ENCODE measurements at regions not wholly inside any gene's neighbourhood (a gene's known extent, or its start where the extent isn't known, plus 50 kb on each side); places are given as distances from the start of the nearest gene placed in this dataset.

DNA sequence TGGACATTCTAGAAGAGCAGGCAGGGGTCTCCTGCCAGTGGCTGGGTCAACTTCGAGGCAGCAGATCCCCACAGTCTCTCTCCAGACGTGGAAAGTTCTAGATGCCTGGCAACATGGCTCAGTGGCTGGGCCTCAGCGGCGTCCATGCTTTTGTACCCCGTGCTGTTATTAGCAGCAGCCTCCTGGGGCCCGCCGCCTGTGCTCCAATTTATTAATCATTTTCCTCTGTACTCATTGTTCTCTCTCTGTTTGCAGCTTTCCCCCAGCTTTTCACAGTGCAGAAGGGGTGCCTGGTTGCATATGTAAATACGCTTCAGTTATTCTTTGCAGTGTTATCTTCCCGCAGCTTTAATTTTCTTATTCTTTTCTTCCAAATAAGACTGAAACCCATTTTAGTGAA is 515.1 kb downstream of the TBC1D22A start:
- H3K4me1 ChIP-seq (ENCODE audit: insufficient read depth, low read length) = no peaks in the 10 kb centered on the region
- H3K9me3 ChIP-seq (ENCODE audit: low read length) = no peaks in the 10 kb centered on the region
- H3K4me3 ChIP-seq (ENCODE audit: low read depth in 1 of 2, low read length in 2 of 2) = no peak overlapping the region
- H3K27ac ChIP-seq (ENCODE audit: low read depth, low read length) = no peak overlapping the region
- no peak overlapping the region for H3K9ac ChIP-seq (ENCODE audit: low read length)
- peaks cover 0 to 6% of the 10 kb centered on the region in 2 donors for H3K27me3 ChIP-seq (ENCODE audit: control insufficient read depth in 1 of 2, insufficient read depth in 2 of 2, low read length in 2 of 2)
- no peaks in the 10 kb centered on the region for H3K36me3 ChIP-seq (ENCODE audit: insufficient read depth, low read length)

GRCh38 chr22:47276991-47277390 is 514.5 kb downstream of the TBC1D22A start:
- H3K27me3 ChIP-seq (ENCODE audit: control insufficient read depth in 1 of 2, insufficient read depth in 2 of 2, low read length in 2 of 2) = peaks cover 0 to 6% of the 10 kb centered on the region in 2 donors
- no peak overlapping the region for H3K9ac ChIP-seq (ENCODE audit: low read length)
- H3K36me3 ChIP-seq (ENCODE audit: insufficient read depth, low read length) = no peaks in the 10 kb centered on the region
- no peak overlapping the region for H3K4me3 ChIP-seq (ENCODE audit: low read depth in 1 of 2, low read length in 2 of 2)
- H3K9me3 ChIP-seq (ENCODE audit: low read length) = no peaks in the 10 kb centered on the region
- no peak overlapping the region for H3K27ac ChIP-seq (ENCODE audit: low read depth, low read length)
- H3K4me1 ChIP-seq (ENCODE audit: insufficient read depth, low read length) = no peaks in the 10 kb centered on the region

- Histone ChIP-seq H3K9me3 (ENCODE audit: low read length) (no peaks in the 10 kb centered on the region), H3K36me3 (ENCODE audit: insufficient read depth, low read length) (no peaks in the 10 kb centered on the region), H3K27me3 (ENCODE audit: control insufficient read depth in 1 of 2, insufficient read depth in 2 of 2, low read length in 2 of 2) (peaks cover 0 to 6% of the 10 kb centered on the region in 2 donors), H3K4me3 (ENCODE audit: low read depth in 1 of 2, low read length in 2 of 2) (no peak overlapping the region), H3K4me1 (ENCODE audit: insufficient read depth, low read length) (no peaks in the 10 kb centered on the region), H3K9ac (ENCODE audit: low read length) (no peak overlapping the region), H3K27ac (ENCODE audit: low read depth, low read length) (no peak overlapping the region)
Measured at GRCh38 chr22:47276450-47276820, 514.0 kb downstream of the TBC1D22A start.

DNA sequence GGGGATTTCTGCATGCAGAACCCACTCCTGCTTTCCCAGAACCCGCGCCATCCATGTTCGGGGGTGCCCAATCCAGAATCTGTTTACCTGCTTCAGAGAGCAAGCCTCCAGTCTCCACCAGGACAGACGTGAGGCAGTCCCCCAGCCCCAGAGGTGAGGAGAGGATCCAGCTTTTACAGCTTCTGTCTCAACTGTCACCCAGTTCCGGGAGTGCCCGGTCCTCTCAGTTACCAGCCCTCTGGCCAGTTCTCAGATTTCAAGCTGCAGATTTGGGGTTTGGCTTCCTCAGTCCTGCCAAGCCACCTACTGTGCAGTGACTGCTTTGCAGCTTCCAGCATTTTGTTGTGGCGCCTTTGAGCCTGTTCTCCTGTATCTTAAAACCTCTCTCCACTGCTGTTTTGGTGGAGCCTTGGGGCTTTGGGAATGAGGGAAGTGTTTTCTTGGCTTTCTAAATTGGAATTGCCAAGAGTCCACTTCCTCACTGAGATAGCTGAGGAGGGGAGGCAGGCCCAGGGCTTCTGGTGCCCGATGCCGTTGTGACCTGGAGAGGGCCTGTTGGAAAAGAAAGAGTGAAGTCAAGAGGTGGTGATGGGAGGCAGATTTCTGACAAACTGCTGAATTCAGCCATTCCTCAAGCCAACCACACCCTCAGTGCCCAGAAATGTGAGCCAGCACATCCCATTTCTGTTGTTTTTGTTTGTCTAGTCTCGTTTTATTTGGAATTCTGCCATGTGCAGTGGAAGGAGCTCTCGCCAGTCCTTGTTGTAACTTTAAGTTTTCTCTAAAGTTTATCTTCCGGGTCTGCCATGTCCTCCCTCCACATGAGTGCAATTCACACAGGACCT is 513.4 kb downstream of the TBC1D22A start:
- H3K27me3 ChIP-seq (ENCODE audit: control insufficient read depth in 1 of 2, insufficient read depth in 2 of 2, low read length in 2 of 2) = peaks cover 0 to 6% of the 10 kb centered on the region in 2 donors

DNA sequence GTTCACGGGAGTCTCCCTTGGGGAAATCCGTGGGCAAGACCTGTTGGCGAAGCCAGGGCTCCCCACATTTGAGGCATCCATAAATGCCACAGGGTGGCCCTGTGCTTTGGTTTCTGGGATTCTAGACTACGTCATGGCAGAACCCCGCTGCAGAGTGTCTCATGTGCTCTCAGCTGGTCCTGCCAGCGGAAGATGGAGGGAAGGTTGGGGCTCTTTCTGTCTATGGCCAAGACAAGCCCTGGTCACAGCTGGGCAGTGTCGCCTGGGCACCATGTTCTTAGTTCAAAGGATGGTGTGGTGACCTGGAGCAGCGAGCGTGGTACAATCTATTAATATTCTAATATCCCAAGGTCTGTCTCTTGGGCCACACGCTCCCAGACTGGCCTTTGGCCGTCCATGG is 511.7 kb downstream of the TBC1D22A start:
- H3K4me1 ChIP-seq (ENCODE audit: insufficient read depth, low read length) = no peaks in the 10 kb centered on the region
- H3K36me3 ChIP-seq (ENCODE audit: insufficient read depth, low read length) = no peaks in the 10 kb centered on the region
- H3K4me3 ChIP-seq (ENCODE audit: low read depth in 1 of 2, low read length in 2 of 2) = no peak overlapping the region
- no peak overlapping the region for H3K27ac ChIP-seq (ENCODE audit: low read depth, low read length)
- H3K9ac ChIP-seq (ENCODE audit: low read length) = no peak overlapping the region
- H3K27me3 ChIP-seq (ENCODE audit: control insufficient read depth in 1 of 2, insufficient read depth in 2 of 2, low read length in 2 of 2) = peaks cover 0 to 6% of the 10 kb centered on the region in 2 donors
- no peaks in the 10 kb centered on the region for H3K9me3 ChIP-seq (ENCODE audit: low read length)

More for the DNA sequence above, 513.4 kb downstream of the TBC1D22A start:
- no peak overlapping the region for H3K4me3 ChIP-seq (ENCODE audit: low read depth in 1 of 2, low read length in 2 of 2)
- H3K4me1 ChIP-seq (ENCODE audit: insufficient read depth, low read length) = no peaks in the 10 kb centered on the region
- no peaks in the 10 kb centered on the region for H3K9me3 ChIP-seq (ENCODE audit: low read length)
- H3K27ac ChIP-seq (ENCODE audit: low read depth, low read length) = no peak overlapping the region
- no peak overlapping the region for H3K9ac ChIP-seq (ENCODE audit: low read length)
- no peaks in the 10 kb centered on the region for H3K36me3 ChIP-seq (ENCODE audit: insufficient read depth, low read length)

- H3K27ac ChIP-seq (ENCODE audit: low read depth, low read length) = no peak overlapping the region
Measured at GRCh38 chr22:47270463-47271135, 508.1 kb downstream of the TBC1D22A start.

DNA sequence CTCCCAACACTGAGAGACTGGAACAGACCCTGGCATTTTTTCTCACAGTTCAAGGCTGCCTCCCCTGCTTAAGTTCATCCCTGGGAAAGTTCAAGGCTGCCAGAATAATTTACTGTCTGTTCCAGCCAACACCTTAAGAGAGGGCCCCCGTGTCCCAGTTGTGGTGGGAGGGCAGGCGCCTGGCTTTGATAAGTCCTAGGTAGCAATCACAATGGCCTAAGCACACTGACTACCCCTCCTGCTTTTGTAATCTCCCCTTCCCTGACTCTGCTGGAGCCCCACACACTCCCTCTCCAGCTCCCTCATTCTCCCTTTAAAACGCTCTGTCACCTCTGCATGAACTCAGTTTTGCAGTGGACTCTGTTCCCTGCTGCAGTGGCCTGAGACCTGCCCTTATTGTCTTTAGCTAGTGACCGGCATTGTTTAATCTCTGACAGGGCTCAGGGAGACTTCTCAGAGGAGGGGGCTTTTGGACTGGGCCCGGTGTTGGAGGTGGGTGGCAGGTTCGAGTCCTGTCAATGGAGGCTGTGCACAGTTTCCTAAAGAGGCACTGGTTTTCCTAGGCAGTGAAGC is 507.2 kb downstream of the TBC1D22A start:
- Histone ChIP-seq H3K27me3 (ENCODE audit: control insufficient read depth in 1 of 2, insufficient read depth in 2 of 2, low read length in 2 of 2) (no peaks in the 10 kb centered on the region), H3K36me3 (ENCODE audit: insufficient read depth, low read length) (no peaks in the 10 kb centered on the region), H3K4me3 (ENCODE audit: low read depth in 1 of 2, low read length in 2 of 2) (no peak overlapping the region), H3K9ac (ENCODE audit: low read length) (no peak overlapping the region), H3K4me1 (ENCODE audit: insufficient read depth, low read length) (no peaks in the 10 kb centered on the region), H3K27ac (ENCODE audit: low read depth, low read length) (no peak overlapping the region), H3K9me3 (ENCODE audit: low read length) (no peaks in the 10 kb centered on the region)

More at GRCh38 chr22:47270463-47271135, 508.1 kb downstream of the TBC1D22A start:
- no peaks in the 10 kb centered on the region for H3K36me3 ChIP-seq (ENCODE audit: insufficient read depth, low read length)
- H3K9ac ChIP-seq (ENCODE audit: low read length) = no peak overlapping the region
- H3K9me3 ChIP-seq (ENCODE audit: low read length) = no peaks in the 10 kb centered on the region
- no peaks in the 10 kb centered on the region for H3K27me3 ChIP-seq (ENCODE audit: control insufficient read depth in 1 of 2, insufficient read depth in 2 of 2, low read length in 2 of 2)
- H3K4me1 ChIP-seq (ENCODE audit: insufficient read depth, low read length) = no peaks in the 10 kb centered on the region
- no peak overlapping the region for H3K4me3 ChIP-seq (ENCODE audit: low read depth in 1 of 2, low read length in 2 of 2)

GRCh38 chr22:47267513-47268282 is 505.2 kb downstream of the TBC1D22A start:
- no peak overlapping the region for H3K9ac ChIP-seq (ENCODE audit: low read length)
- no peak overlapping the region for H3K4me3 ChIP-seq (ENCODE audit: low read depth in 1 of 2, low read length in 2 of 2)
- H3K9me3 ChIP-seq (ENCODE audit: low read length) = no peaks in the 10 kb centered on the region
- H3K27ac ChIP-seq (ENCODE audit: low read depth, low read length) = no peak overlapping the region
- no peaks in the 10 kb centered on the region for H3K4me1 ChIP-seq (ENCODE audit: insufficient read depth, low read length)
- no peaks in the 10 kb centered on the region for H3K27me3 ChIP-seq (ENCODE audit: control insufficient read depth in 1 of 2, insufficient read depth in 2 of 2, low read length in 2 of 2)
- H3K36me3 ChIP-seq (ENCODE audit: insufficient read depth, low read length) = no peaks in the 10 kb centered on the region

GRCh38 chr22:47266329-47266728 is 503.9 kb downstream of the TBC1D22A start:
- Histone ChIP-seq H3K27me3 (ENCODE audit: control insufficient read depth in 1 of 2, insufficient read depth in 2 of 2, low read length in 2 of 2) (no peaks in the 10 kb centered on the region), H3K4me1 (ENCODE audit: insufficient read depth, low read length) (no peaks in the 10 kb centered on the region), H3K9me3 (ENCODE audit: low read length) (no peaks in the 10 kb centered on the region), H3K27ac (ENCODE audit: low read depth, low read length) (no peak overlapping the region), H3K36me3 (ENCODE audit: insufficient read depth, low read length) (no peaks in the 10 kb centered on the region), H3K4me3 (ENCODE audit: low read depth in 1 of 2, low read length in 2 of 2) (no peak overlapping the region), H3K9ac (ENCODE audit: low read length) (no peak overlapping the region)

DNA sequence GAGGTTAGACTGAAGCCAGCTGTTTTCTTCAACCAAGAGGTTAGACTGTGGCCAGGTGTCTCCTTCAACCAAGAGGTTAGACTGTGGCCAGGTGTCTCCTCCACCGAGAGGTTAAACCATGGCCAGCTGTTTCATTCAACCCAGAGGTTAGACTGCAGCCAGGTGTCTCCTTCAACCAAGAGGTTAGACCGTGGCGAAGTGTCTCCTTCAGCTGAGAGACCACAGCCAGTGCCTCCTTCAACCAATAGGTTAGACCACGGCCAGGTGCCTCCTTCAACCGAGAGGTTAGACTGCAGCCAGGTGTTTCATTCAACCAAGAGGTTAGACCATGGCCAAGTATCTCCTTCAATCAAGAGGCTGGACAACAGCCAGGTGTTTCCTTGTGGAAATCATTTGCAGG is 498.1 kb downstream of the TBC1D22A start:
- Histone ChIP-seq H3K27ac (ENCODE audit: low read depth, low read length) (no peak overlapping the region), H3K4me3 (ENCODE audit: low read depth in 1 of 2, low read length in 2 of 2) (no peak overlapping the region), H3K9ac (ENCODE audit: low read length) (no peak overlapping the region), H3K4me1 (ENCODE audit: insufficient read depth, low read length) (no peaks in the 10 kb centered on the region), H3K27me3 (ENCODE audit: control insufficient read depth in 1 of 2, insufficient read depth in 2 of 2, low read length in 2 of 2) (no peaks in the 10 kb centered on the region), H3K9me3 (ENCODE audit: low read length) (no peaks in the 10 kb centered on the region), H3K36me3 (ENCODE audit: insufficient read depth, low read length) (no peaks in the 10 kb centered on the region)

DNA sequence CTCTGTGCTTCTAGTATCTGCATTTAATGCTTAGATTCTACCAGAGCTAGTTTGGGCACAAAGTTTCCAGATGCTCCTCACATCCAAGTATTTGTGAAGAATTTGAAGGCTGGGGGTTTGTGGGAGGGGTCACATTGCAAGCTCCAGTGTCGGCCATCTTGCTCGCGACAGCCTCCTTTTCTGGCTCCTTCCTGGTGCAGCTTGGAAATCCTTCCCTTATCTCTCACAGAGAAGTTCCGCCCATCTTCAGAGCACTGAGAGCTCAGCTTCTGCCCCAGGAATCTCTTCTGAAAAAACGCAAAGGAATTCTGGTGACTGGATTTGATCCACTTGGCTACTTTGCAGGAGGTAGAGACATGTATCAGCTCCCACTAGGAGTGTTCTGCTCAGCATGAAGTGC is 497.5 kb downstream of the TBC1D22A start:
- no peaks in the 10 kb centered on the region for H3K4me1 ChIP-seq (ENCODE audit: insufficient read depth, low read length)
- no peaks in the 10 kb centered on the region for H3K9me3 ChIP-seq (ENCODE audit: low read length)
- H3K9ac ChIP-seq (ENCODE audit: low read length) = no peak overlapping the region
- H3K27ac ChIP-seq (ENCODE audit: low read depth, low read length) = no peak overlapping the region
- H3K27me3 ChIP-seq (ENCODE audit: control insufficient read depth in 1 of 2, insufficient read depth in 2 of 2, low read length in 2 of 2) = no peaks in the 10 kb centered on the region
- no peaks in the 10 kb centered on the region for H3K36me3 ChIP-seq (ENCODE audit: insufficient read depth, low read length)
- H3K4me3 ChIP-seq (ENCODE audit: low read depth in 1 of 2, low read length in 2 of 2) = no peak overlapping the region
